ENCODE measurements at regions not wholly inside any gene's neighbourhood (a gene's known extent, or its start where the extent isn't known, plus 50 kb on each side); places are given as distances from the start of the nearest gene placed in this dataset.

GRCh38 chr20:52841003-52841402 lies 131.2 kb upstream of the TSHZ2 start:
- Histone ChIP-seq H2AFZ (ENCODE audit: low read length) (no peak overlapping the region), H3K9ac (ENCODE audit: low read depth, low read length, poor library complexity, severe bottlenecking) (no peak overlapping the region), H3K79me2 (ENCODE audit: insufficient read depth, low read length) (no peaks in the 10 kb centered on the region), H3K4me3 (ENCODE audit: low read length, poor library complexity, severe bottlenecking) (no peak overlapping the region), H3K4me2 (ENCODE audit: low read depth, low read length, poor library complexity, severe bottlenecking) (no peak overlapping the region), H3K36me3 (ENCODE audit: insufficient read depth, low read length) (no peaks in the 10 kb centered on the region), H3F3A (ENCODE audit: low read depth) (no peaks in the 10 kb centered on the region), H3K9me3 (ENCODE audit: insufficient read depth, low read depth, low read length) (0 out of 2 replicates have a peak, but pooled peaks cover 3% of the 10 kb centered on the region), H3K27me3 (ENCODE audit: insufficient read depth, low read length, poor library complexity, severe bottlenecking) (no peaks in the 10 kb centered on the region), H3K9me2 (replicated peaks; ENCODE audit: low read depth, low read length) (no peaks in the 10 kb centered on the region), H3K4me1 (ENCODE audit: insufficient read depth, low read length, poor library complexity, severe bottlenecking) (no peaks in the 10 kb centered on the region), H4K20me1 (ENCODE audit: insufficient read depth, low read length, poor library complexity, severe bottlenecking) (no peaks in the 10 kb centered on the region)
- TF ChIP-seq CTCF (conservative IDR thresholded peaks at IDR 0.05; ENCODE audit: low read length) (no peak), EZH2phosphoT487 (IDR thresholded peaks at IDR 0.05; ENCODE audit: borderline replicate concordance) (no peak)

- H3K4me3 ChIP-seq (ENCODE audit: low read length, poor library complexity, severe bottlenecking), result no peak overlapping the region
- no peaks in the 10 kb centered on the region for H3F3A ChIP-seq (ENCODE audit: low read depth)
- H3K4me1 ChIP-seq (ENCODE audit: insufficient read depth, low read length, poor library complexity, severe bottlenecking), result no peaks in the 10 kb centered on the region
- H4K20me1 ChIP-seq (ENCODE audit: insufficient read depth, low read length, poor library complexity, severe bottlenecking), result no peaks in the 10 kb centered on the region
- no peaks in the 10 kb centered on the region for H3K9me2 ChIP-seq (replicated peaks; ENCODE audit: low read depth, low read length)
- no peaks in the 10 kb centered on the region for H3K27me3 ChIP-seq (ENCODE audit: insufficient read depth, low read length, poor library complexity, severe bottlenecking)
- no peak overlapping the region for H3K9ac ChIP-seq (ENCODE audit: low read depth, low read length, poor library complexity, severe bottlenecking)
- H3K36me3 ChIP-seq (ENCODE audit: insufficient read depth, low read length), result no peaks in the 10 kb centered on the region
- no peaks in the 10 kb centered on the region for H3K79me2 ChIP-seq (ENCODE audit: insufficient read depth, low read length)
- H3K4me2 ChIP-seq (ENCODE audit: low read depth, low read length, poor library complexity, severe bottlenecking), result no peak overlapping the region
- H3K9me3 ChIP-seq (ENCODE audit: insufficient read depth, low read depth, low read length), result 0 out of 2 replicates have a peak, but pooled peaks cover 3% of the 10 kb centered on the region
- TF ChIP-seq CTCF (conservative IDR thresholded peaks at IDR 0.05; ENCODE audit: low read length) (no peak), EZH2phosphoT487 (IDR thresholded peaks at IDR 0.05; ENCODE audit: borderline replicate concordance) (no peak)
- H2AFZ ChIP-seq (ENCODE audit: low read length), result no peak overlapping the region
These were observed 132.1 kb upstream of the TSHZ2 start for GRCh38 chr20:52840041-52840440.

GRCh38 chr20:52838510-52839241 lies 133.5 kb upstream of the TSHZ2 start:
- H3K9ac ChIP-seq (ENCODE audit: low read depth, low read length, poor library complexity, severe bottlenecking), result no peak overlapping the region
- no peaks in the 10 kb centered on the region for H3K36me3 ChIP-seq (ENCODE audit: insufficient read depth, low read length)
- H2AFZ ChIP-seq (ENCODE audit: low read length), result no peak overlapping the region
- TF ChIP-seq CTCF (conservative IDR thresholded peaks at IDR 0.05; ENCODE audit: low read length) (no peak), EZH2phosphoT487 (IDR thresholded peaks at IDR 0.05; ENCODE audit: borderline replicate concordance) (no peak)
- H3K4me3 ChIP-seq (ENCODE audit: low read length, poor library complexity, severe bottlenecking), result no peak overlapping the region
- H3K9me3 ChIP-seq (ENCODE audit: insufficient read depth, low read depth, low read length), result 0 out of 2 replicates have a peak, but pooled peaks cover 3% of the 10 kb centered on the region
- no peaks in the 10 kb centered on the region for H3K79me2 ChIP-seq (ENCODE audit: insufficient read depth, low read length)
- H3K27me3 ChIP-seq (ENCODE audit: insufficient read depth, low read length, poor library complexity, severe bottlenecking), result no peaks in the 10 kb centered on the region
- no peaks in the 10 kb centered on the region for H3K9me2 ChIP-seq (replicated peaks; ENCODE audit: low read depth, low read length)
- H3K4me1 ChIP-seq (ENCODE audit: insufficient read depth, low read length, poor library complexity, severe bottlenecking), result no peaks in the 10 kb centered on the region
- H4K20me1 ChIP-seq (ENCODE audit: insufficient read depth, low read length, poor library complexity, severe bottlenecking), result no peaks in the 10 kb centered on the region
- H3K4me2 ChIP-seq (ENCODE audit: low read depth, low read length, poor library complexity, severe bottlenecking), result no peak overlapping the region
- no peaks in the 10 kb centered on the region for H3F3A ChIP-seq (ENCODE audit: low read depth)
